Astrocyte (in vitro differentiated cells and primary cell): ENCODE measurements at regions not wholly inside any gene's neighbourhood (a gene's known extent, or its start where the extent isn't known, plus 50 kb on each side); places are given as distances from the start of the nearest gene placed in this dataset.

ENCODE experiments used
- DNase-seq: peaks from one replicate; pipeline ENCODE4 v3.0.0-alpha.2; 2010; ENCODE audit warnings: low read depth
- FAIRE-seq: peaks from 2 replicates; lab custom pipeline; 2011; peaks lifted over from hg19 to GRCh38; lab: Jason Lieb, UNC
- H2AFZ ChIP-seq: 2 replicates; pipeline ENCODE4 v1.6.0; 2012; ENCODE audit warnings: low read depth, low read length, inconsistent platforms
- H3K27ac ChIP-seq: 2 replicates; pipeline ENCODE4 v1.5.1; 2011; ENCODE audit warnings: low read depth, low read length, inconsistent platforms
- H3K27me3 ChIP-seq: 2 replicates; pipeline ENCODE4 v1.6.0; 2011; ENCODE audit warnings: low read length, inconsistent platforms; ENCODE audit not compliant: insufficient read depth
- H3K36me3 ChIP-seq: 2 replicates; pipeline ENCODE4 v1.5.1; 2011; ENCODE audit warnings: low read length, inconsistent platforms; ENCODE audit not compliant: insufficient read depth
- H3K4me1 ChIP-seq: 2 replicates; pipeline ENCODE4 v1.5.1; 2011; ENCODE audit warnings: low read length, inconsistent platforms; ENCODE audit not compliant: insufficient read depth
- H3K4me2 ChIP-seq: 2 replicates; pipeline ENCODE4 v1.6.0; 2012; ENCODE audit warnings: low read length, inconsistent platforms
- H3K4me3 ChIP-seq: 2 replicates; pipeline ENCODE4 v1.5.1; 2011; ENCODE audit warnings: low read depth, mild to moderate bottlenecking, low read length, inconsistent platforms; ENCODE audit not compliant: insufficient read depth
- H3K79me2 ChIP-seq: 2 replicates; pipeline ENCODE4 v1.6.0; 2012; ENCODE audit warnings: mild to moderate bottlenecking, low read length, inconsistent platforms; ENCODE audit not compliant: insufficient read depth
- H3K9ac ChIP-seq: 2 replicates; pipeline ENCODE4 v1.6.0; 2012; ENCODE audit warnings: mild to moderate bottlenecking, low read length, inconsistent platforms
- H3K9me3 ChIP-seq: 2 replicates; pipeline ENCODE4 v1.5.1; 2012; ENCODE audit warnings: low read depth, mild to moderate bottlenecking, low read length, inconsistent platforms; ENCODE audit not compliant: insufficient read depth
- H4K20me1 ChIP-seq: 2 replicates; pipeline ENCODE4 v1.6.0; 2012; ENCODE audit warnings: low read length, inconsistent platforms; ENCODE audit not compliant: insufficient read depth
- H3K27ac Mint-ChIP-seq: one replicate; pipeline ENCODE4 v1.8.0; 2021; ENCODE audit warnings: mild to moderate bottlenecking, mixed read lengths; ENCODE audit not compliant: unreplicated experiment
- H3K27me3 Mint-ChIP-seq: one replicate; pipeline ENCODE4 v1.8.0; 2021; ENCODE audit warnings: low read depth, mixed read lengths; ENCODE audit not compliant: unreplicated experiment
- H3K36me3 Mint-ChIP-seq: one replicate; pipeline ENCODE4 v1.8.0; 2021; ENCODE audit warnings: low read depth, mixed read lengths; ENCODE audit not compliant: unreplicated experiment
- H3K4me1 Mint-ChIP-seq: one replicate; pipeline ENCODE4 v1.8.0; 2021; ENCODE audit warnings: low read depth, mixed read lengths; ENCODE audit not compliant: unreplicated experiment
- H3K4me3 Mint-ChIP-seq: one replicate; pipeline ENCODE4 v1.8.0; 2021; ENCODE audit warnings: mild to moderate bottlenecking, moderate library complexity, mixed read lengths; ENCODE audit not compliant: unreplicated experiment
- H3K9me3 Mint-ChIP-seq: one replicate; pipeline ENCODE4 v1.8.0; 2021; ENCODE audit warnings: mild to moderate bottlenecking, mixed read lengths; ENCODE audit not compliant: unreplicated experiment
- CTCF ChIP-seq: IDR thresholded peaks from 2 replicates; pipeline ENCODE4 v1.5.1; 2011; ENCODE audit warnings: low read depth, mild to moderate bottlenecking, inconsistent platforms, low read length, moderate library complexity; ENCODE audit not compliant: insufficient read depth
- EZH2 ChIP-seq: IDR thresholded peaks from 2 replicates; pipeline ENCODE4 v1.6.1; 2012; ENCODE audit warnings: mild to moderate bottlenecking, low read length, inconsistent platforms; ENCODE audit not compliant: insufficient read depth

- H3K36me3 ChIP-seq = no peaks in the 10 kb centered on the region
- Mint-ChIP-seq H3K27me3 (peaks cover 2% of the 10 kb centered on the region), H3K36me3 (no peaks in the 10 kb centered on the region), H3K4me1 (peaks cover 32% of the 10 kb centered on the region), H3K9me3 (no peaks in the 10 kb centered on the region), H3K4me3 (no peak overlapping the region), H3K27ac (peak overlapping the region; percentile 98)
- peak overlapping the region; percentile 60 for H3K27ac ChIP-seq
- H3K27me3 ChIP-seq = no peaks in the 10 kb centered on the region
- H3K4me1 ChIP-seq = peaks cover 12% of the 10 kb centered on the region
- no peak overlapping the region for H3K4me2 ChIP-seq
- no peak overlapping the region for H3K9ac ChIP-seq
- FAIRE-seq (no peak), DNase-seq (peak; percentile 18)
- no peak overlapping the region for H3K4me3 ChIP-seq
- no peak overlapping the region for H2AFZ ChIP-seq
- H3K9me3 ChIP-seq = no peaks in the 10 kb centered on the region
- TF ChIP-seq EZH2 = no peak
- TF ChIP-seq CTCF = no peak
- no peaks in the 10 kb centered on the region for H4K20me1 ChIP-seq
- H3K79me2 ChIP-seq = no peaks in the 10 kb centered on the region
These were observed 57.4 kb upstream of the RCN1 start for GRCh38 chr11:32033491-32033890.

- Histone ChIP-seq H3K4me1 (peaks cover 12% of the 10 kb centered on the region), H3K27me3 (no peaks in the 10 kb centered on the region), H3K9me3 (no peaks in the 10 kb centered on the region), H3K36me3 (no peaks in the 10 kb centered on the region), H4K20me1 (no peaks in the 10 kb centered on the region), H3K79me2 (no peaks in the 10 kb centered on the region), H3K9ac (no peak overlapping the region), H3K4me3 (no peak overlapping the region), H3K27ac (no peak overlapping the region), H3K4me2 (no peak overlapping the region), H2AFZ (no peak overlapping the region)
- peak overlapping the region; percentile 98 for H3K27ac Mint-ChIP-seq
- H3K36me3 Mint-ChIP-seq = no peaks in the 10 kb centered on the region
- TF ChIP-seq EZH2 = no peak
- TF ChIP-seq CTCF = no peak
- DNase-seq (no peak), FAIRE-seq (peak; percentile 39)
- H3K4me3 Mint-ChIP-seq = no peak overlapping the region
- no peaks in the 10 kb centered on the region for H3K9me3 Mint-ChIP-seq
- peaks cover 32% of the 10 kb centered on the region for H3K4me1 Mint-ChIP-seq
- H3K27me3 Mint-ChIP-seq = no peaks in the 10 kb centered on the region
These were observed 57.8 kb upstream of the RCN1 start for GRCh38 chr11:32033067-32033466.

- Mint-ChIP-seq H3K27me3 (no peaks in the 10 kb centered on the region), H3K9me3 (no peaks in the 10 kb centered on the region), H3K36me3 (no peaks in the 10 kb centered on the region), H3K4me1 (peaks cover 32% of the 10 kb centered on the region), H3K4me3 (no peak overlapping the region), H3K27ac (peak overlapping the region; percentile 2)
- H3K27me3 ChIP-seq = no peaks in the 10 kb centered on the region
- peaks cover 12% of the 10 kb centered on the region for H3K4me1 ChIP-seq
- no peak overlapping the region for H3K4me2 ChIP-seq
- no peak for DNase-seq
- no peak overlapping the region for H2AFZ ChIP-seq
- no peak overlapping the region for H3K4me3 ChIP-seq
- no peak overlapping the region for H3K9ac ChIP-seq
- H3K27ac ChIP-seq = no peak overlapping the region
- H3K79me2 ChIP-seq = no peaks in the 10 kb centered on the region
- H3K36me3 ChIP-seq = no peaks in the 10 kb centered on the region
- no peaks in the 10 kb centered on the region for H4K20me1 ChIP-seq
- TF ChIP-seq CTCF (no peak), EZH2 (no peak)
- H3K9me3 ChIP-seq = no peaks in the 10 kb centered on the region
- FAIRE-seq = peak; percentile 29
These were observed 58.4 kb upstream of the RCN1 start for GRCh38 chr11:32032478-32032877.
